ENCODE measurements at regions not wholly inside any gene's neighbourhood (a gene's known extent, or its start where the extent isn't known, plus 50 kb on each side); places are given as distances from the start of the nearest gene placed in this dataset.

- Histone ChIP-seq H2AFZ (ENCODE audit: low read depth, low read length) (no peak overlapping the region), H3K4me1 (ENCODE audit: control insufficient read depth, extremely low read depth, insufficient read depth, low read length) (no peaks in the 10 kb centered on the region), H3K9ac (replicated peaks; ENCODE audit: extremely low read depth, insufficient read depth, low read length) (no peak overlapping the region), H3K4me2 (ENCODE audit: insufficient read depth, low read length) (no peak overlapping the region), H3K79me2 (ENCODE audit: control insufficient read depth, insufficient read depth, low read length) (no peaks in the 10 kb centered on the region), H3K9me1 (replicated peaks; ENCODE audit: control insufficient read depth, extremely low read depth, insufficient read depth, low read length) (no peaks in the 10 kb centered on the region), H3K9me3 (replicated peaks; ENCODE audit: control insufficient read depth, insufficient read depth, low read length) (no peaks in the 10 kb centered on the region), H3K27ac (ENCODE audit: insufficient read depth, low read depth, low read length) (no peak overlapping the region), H3K4me3 (replicated peaks in 1 of 3; ENCODE audit: insufficient read depth in 1 of 3, low read depth in 1 of 3, low read length in 3 of 3) (no peak overlapping the region), H3K36me3 (ENCODE audit: control insufficient read depth in 2 of 2, extremely low read depth in 1 of 2, insufficient read depth in 2 of 2, low read length in 2 of 2) (no peaks in the 10 kb centered on the region), H3K27me3 (ENCODE audit: control insufficient read depth in 2 of 2, insufficient read depth in 2 of 2, low read length in 2 of 2) (no peaks in the 10 kb centered on the region), H4K20me1 (replicated peaks; ENCODE audit: control insufficient read depth, extremely low read depth, insufficient read depth, low read length) (no peaks in the 10 kb centered on the region)
- dilution Hi-C loops (cut with MboI; ENCODE audit: extremely low pct_ligation_motif_present, low sequenced_read_pairs), result no loop called here
- intact Hi-C loops (cut with micrococcal nuclease), result no loop called here
- TF ChIP-seq FOS (IDR thresholded peaks at IDR 0.05; ENCODE audit: borderline replicate concordance, insufficient read depth, low read length) (no peak), MYC (IDR thresholded peaks at IDR 0.05; ENCODE audit: low read depth, low read length) (no peak), POLR2AphosphoS5 (IDR thresholded peaks at IDR 0.05; ENCODE audit: insufficient read depth, low read depth, low read length) (no peak), GATA2 (IDR thresholded peaks at IDR 0.05; ENCODE audit: insufficient read depth, insufficient read length, low read depth, low read length) (no peak), EZH2 (IDR thresholded peaks at IDR 0.05; ENCODE audit: borderline replicate concordance, low read depth, low read length, severe bottlenecking) (no peak), JUN (IDR thresholded peaks at IDR 0.05; ENCODE audit: borderline replicate concordance, insufficient read depth, insufficient read length, low read depth) (no peak), POLR2A (IDR thresholded peaks at IDR 0.05; ENCODE audit: low read depth, low read length) (no peak), MAX (IDR thresholded peaks at IDR 0.05; ENCODE audit: insufficient read depth, insufficient read length) (no peak), CTCF (IDR thresholded peaks at IDR 0.05; ENCODE audit: extremely low read depth in 1 of 2, insufficient read depth in 1 of 2, low read depth in 1 of 2, low read length in 2 of 2) (no peak)
- DNase-seq (ENCODE audit: low read depth, low spot score) (no peak), FAIRE-seq (no peak)
- POLR2A ChIA-PET, result no interaction called here
- CTCF ChIA-PET, result no interaction called here
- no TSS peak for BruUV-seq (replicated peaks)
These were observed 185.5 kb downstream of the TEX13C start for GRCh38 chrX:125505207-125505606.
